Testis (tissue), 2 donors: ENCODE measurements at regions not wholly inside any gene's neighbourhood (a gene's known extent, or its start where the extent isn't known, plus 50 kb on each side); places are given as distances from the start of the nearest gene placed in this dataset.

Experiments used
- DNase-seq: peaks from one replicate; pipeline ENCODE4 v3.0.0-alpha.2; 2019
- H3K27ac ChIP-seq, 2 donors: fragments of 200-600 bp; sonication (generic); one replicate each; pipeline ENCODE4 v1.5.1; 2019
- H3K27me3 ChIP-seq: fragments of 200-600 bp; sonication (generic); one replicate; pipeline ENCODE4 v1.5.1; 2019
- H3K36me3 ChIP-seq: fragments of 200-600 bp; sonication (generic); one replicate; pipeline ENCODE4 v1.5.1; 2017; ENCODE audit warnings: low read depth; ENCODE audit errors: missing control alignments
- H3K4me1 ChIP-seq: fragments of 200-600 bp; sonication (generic); one replicate; pipeline ENCODE4 v1.5.1; 2019
- H3K4me3 ChIP-seq, 2 donors: fragments of 200-600 bp; sonication (generic); one replicate each; pipeline ENCODE4 v1.5.1; 2017 to 2019
- H3K9me3 ChIP-seq: fragments of 200-600 bp; sonication (generic); one replicate; pipeline ENCODE4 v1.5.1; 2017
- CTCF ChIP-seq, 3 experiments: fragments of 450-650 bp in 2 of 3; fragments of 200-600 bp in 1 of 3; sonication (generic) in 1 of 3; IDR thresholded peaks; one replicate each; pipeline ENCODE4 v1.5.1; 2016 to 2019; ENCODE audit warnings: antibody characterized with exemption in 3 of 3, mild to moderate bottlenecking in 2 of 3, moderate library complexity in 1 of 3
- POLR2A ChIP-seq: fragments of 450-650 bp; IDR thresholded peaks from one replicate; pipeline ENCODE4 v1.6.1; 2017; ENCODE audit warnings: antibody characterized with exemption, mild to moderate bottlenecking, moderate library complexity
- WGBS, 2 donors: methylation state at CpG; one replicate each; pipeline ENCODE4 v1.1.5; 2018; 5-methylcytosine and 5-hydroxymethylcytosine counted together
- intact Hi-C: fragments of 100-400 bp; cut with DNase I; formaldehyde crosslinking; loops from one replicate; pipeline ENCODE4 v1.15.1; 2023; ENCODE audit warnings: low total_unique reads

DNA sequence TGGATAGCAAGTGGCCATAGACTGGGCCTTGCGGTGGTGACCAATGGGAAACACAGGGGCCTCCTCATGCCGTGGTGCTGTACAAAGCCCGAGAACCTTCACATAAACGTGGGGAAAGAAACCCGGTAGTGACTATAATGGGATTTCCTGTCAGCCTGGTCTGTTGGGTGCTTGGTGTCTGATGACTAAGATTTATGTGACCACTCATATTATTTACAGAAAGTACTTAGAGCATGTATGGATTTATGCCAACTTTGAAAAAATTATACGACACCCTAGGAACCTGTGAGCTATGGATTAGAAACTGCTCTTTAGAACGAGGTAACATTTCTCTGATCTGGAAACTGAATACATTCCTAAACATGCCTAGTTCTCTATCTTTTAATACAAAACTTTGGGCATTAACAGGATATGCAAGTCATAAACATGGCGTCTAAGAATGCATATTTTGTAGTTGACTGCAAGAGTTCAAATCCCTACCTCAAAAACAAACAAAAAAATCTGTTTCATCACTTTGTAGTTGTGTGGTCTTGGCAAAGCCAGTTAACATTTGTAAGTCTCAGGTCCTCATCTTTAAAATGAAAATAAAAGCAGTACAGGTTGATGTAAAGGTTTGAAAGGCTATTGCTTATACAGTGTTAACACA lies 85.4 kb downstream of the TMEM167A start:
- TF ChIP-seq POLR2A: no peak
- TF ChIP-seq CTCF (IDR thresholded peaks at IDR 0.05): no peak
- WGBS, 2 donors: 89 to 92% methylated on average over 8 of the region's 8 CpGs
- H3K9me3 ChIP-seq: no peaks in the 10 kb centered on the region
- no peak overlapping the region for H3K27ac ChIP-seq
- H3K36me3 ChIP-seq: no peaks in the 10 kb centered on the region
- no peak for DNase-seq
- no peak overlapping the region for H3K4me3 ChIP-seq
- H3K4me1 ChIP-seq: no peaks in the 10 kb centered on the region
- intact Hi-C loops: no loop called here
- no peaks in the 10 kb centered on the region for H3K27me3 ChIP-seq

- 81 to 92% methylated on average over 4 of the region's 4 CpGs for WGBS, 2 donors
- no peak for DNase-seq
- Histone ChIP-seq H3K4me3 (no peak overlapping the region), H3K27ac (no peak overlapping the region), H3K27me3 (no peaks in the 10 kb centered on the region), H3K4me1 (no peaks in the 10 kb centered on the region), H3K36me3 (no peaks in the 10 kb centered on the region), H3K9me3 (no peaks in the 10 kb centered on the region)
- intact Hi-C loops: no loop called here
- no peak for TF ChIP-seq CTCF (IDR thresholded peaks at IDR 0.05)
- TF ChIP-seq POLR2A: no peak
Observed at GRCh38 chr5:82991059-82991458, 86.1 kb downstream of the TMEM167A start.

DNA sequence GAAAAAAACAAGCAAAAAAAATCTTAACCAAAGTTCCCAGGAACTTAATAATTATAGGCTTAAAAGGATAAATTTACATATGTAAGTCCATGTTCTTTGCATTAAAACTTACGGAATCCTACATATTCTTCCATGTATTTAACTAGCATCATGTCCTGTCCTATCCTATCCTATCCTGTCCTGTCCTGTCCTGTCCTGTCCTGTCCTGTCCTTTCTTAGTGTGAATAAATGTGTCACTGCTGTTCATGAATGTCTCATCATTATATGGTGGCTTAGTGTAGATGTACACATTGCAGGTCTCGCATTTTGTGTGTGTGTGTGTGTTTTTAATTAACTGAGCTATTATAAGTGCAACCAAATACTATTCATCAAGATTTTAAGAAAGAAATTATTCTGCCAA lies 90.0 kb downstream of the TMEM167A start:
- intact Hi-C loops: no loop called here

DNA sequence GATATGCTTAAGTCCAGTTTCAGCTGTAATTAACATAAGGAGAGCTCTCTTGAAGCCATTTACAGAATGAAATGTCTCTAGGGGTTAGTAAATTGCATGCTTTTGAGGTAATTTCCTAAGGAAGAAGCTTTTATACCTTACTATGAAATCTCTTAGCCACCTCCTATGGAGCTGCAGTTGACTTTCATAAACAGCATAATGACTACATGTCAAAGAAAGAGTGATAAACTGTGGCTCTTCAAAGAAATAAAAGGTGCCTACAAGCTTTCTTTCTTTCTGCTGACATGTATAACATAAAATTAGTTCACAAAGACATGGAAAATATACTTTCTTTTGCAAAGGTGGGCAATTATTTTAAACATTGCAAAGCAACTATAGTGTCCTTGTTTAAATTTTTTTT lies 90.8 kb downstream of the TMEM167A start:
- Histone ChIP-seq H3K4me1 (no peaks in the 10 kb centered on the region), H3K27me3 (no peaks in the 10 kb centered on the region), H3K27ac (no peak overlapping the region), H3K36me3 (no peaks in the 10 kb centered on the region), H3K4me3 (no peak overlapping the region), H3K9me3 (no peaks in the 10 kb centered on the region)
- intact Hi-C loops: no loop called here
- TF ChIP-seq CTCF (IDR thresholded peaks at IDR 0.05): no peak
- no peak for TF ChIP-seq POLR2A
- DNase-seq: no peak

More for the DNA sequence above, 90.0 kb downstream of the TMEM167A start:
- Histone ChIP-seq H3K27me3 (no peaks in the 10 kb centered on the region), H3K9me3 (no peaks in the 10 kb centered on the region), H3K36me3 (no peaks in the 10 kb centered on the region), H3K4me3 (no peak overlapping the region), H3K27ac (no peak overlapping the region), H3K4me1 (no peaks in the 10 kb centered on the region)
- 96 to 97% methylated on average over 2 of the region's 2 CpGs for WGBS, 2 donors
- DNase-seq: no peak
- no peak for TF ChIP-seq POLR2A
- TF ChIP-seq CTCF (IDR thresholded peaks at IDR 0.05): no peak

- Histone ChIP-seq H3K4me1 (no peaks in the 10 kb centered on the region), H3K36me3 (no peaks in the 10 kb centered on the region), H3K27ac (no peak overlapping the region), H3K9me3 (no peaks in the 10 kb centered on the region), H3K27me3 (no peaks in the 10 kb centered on the region), H3K4me3 (no peak overlapping the region)
- 67% methylated on average over 2 of the region's 2 CpGs for WGBS, 2 donors
- no peak for DNase-seq
- intact Hi-C loops: no loop called here
- TF ChIP-seq CTCF (IDR thresholded peaks at IDR 0.05) (no peak), POLR2A (no peak)
Observed at GRCh38 chr5:82985763-82986162, 91.4 kb downstream of the TMEM167A start.
